K562 (cell line): ENCODE measurements at regions not wholly inside any gene's neighbourhood (a gene's known extent, or its start where the extent isn't known, plus 50 kb on each side); places are given as distances from the start of the nearest gene placed in this dataset.

Source experiments
- ATAC-seq: fragments of 200-7000 bp; cut with Tn5 transposase; 3 replicates; pipeline ENCODE4 v1.9.1; 2020; ENCODE audit warnings: moderate library complexity
- BruUV-seq: library from RNA; stranded (reverse); fragments of 400-500 nt; replicated peaks from 2 replicates; lab custom pipeline; 2021; lab: Mats Ljungman, UMichigan
- CTCF ChIA-PET: fragments of 300-600 bp; formaldehyde crosslinking; extraction: SDS; loops from one replicate; lab custom pipeline; 2021; ENCODE audit warnings: low intra/inter-chr PET ratio; lab: Yijun Ruan, JAX
- POLR2A ChIA-PET: fragments of 300-600, 350-650 bp; sonication (Branson Sonifier 250); formaldehyde crosslinking; extraction: SDS; loops from one replicate; lab custom pipeline; 2021; ENCODE audit warnings: antibody characterized with exemption, inconsistent platforms; lab: Yijun Ruan, JAX
- DNase-seq, 4 experiments: peaks; one replicate each; pipeline versions ENCODE4 v3.0.0 to v3.0.0-alpha.2; 2011 to 2018; ENCODE audit warnings: low spot score in 3 of 4, mixed read lengths in 3 of 4; ENCODE audit errors: extremely low read depth in 1 of 4
- FAIRE-seq: peaks from 2 replicates; lab custom pipeline; 2011; peaks lifted over from hg19 to GRCh38; lab: Jason Lieb, UNC
- H2AFZ ChIP-seq: 2 replicates; pipeline ENCODE4 v1.6.0; 2011; ENCODE audit warnings: low read depth, low read length, control low read depth, inconsistent platforms
- H3K27ac ChIP-seq: fragments of 200-600 bp; 3 replicates; pipeline ENCODE4 v1.8.0; 2011; ENCODE audit warnings: low read depth, mild to moderate bottlenecking, control low read depth, inconsistent platforms, low read length, moderate library complexity, mixed read lengths; ENCODE audit errors: extremely low read depth
- H3K27me3 ChIP-seq, 2 experiments: fragments of 300-600 bp in 1 of 2; 2 replicates in 1 of 2; 3 replicates in 1 of 2; pipeline versions ENCODE4 v1.6.0 to v1.8.0; 2011; ENCODE audit warnings: inconsistent platforms in 2 of 2, low read length in 2 of 2, mild to moderate bottlenecking in 1 of 2, mixed read lengths in 1 of 2, moderate library complexity in 1 of 2; ENCODE audit not compliant: control insufficient read depth in 2 of 2, insufficient read depth in 2 of 2
- H3K36me3 ChIP-seq: fragments of 300-600 bp; 3 replicates; pipeline ENCODE4 v1.8.0; 2011; ENCODE audit warnings: mild to moderate bottlenecking, low read length, inconsistent platforms; ENCODE audit not compliant: control insufficient read depth, insufficient read depth
- H3K4me1 ChIP-seq, 2 experiments: fragments of 200-600 bp in 1 of 2; replicated peaks in 1 of 2; 2 replicates in 1 of 2; 3 replicates in 1 of 2; pipeline versions ENCODE4 v1.5.1 to v1.8.0; 2011; ENCODE audit warnings: inconsistent platforms in 2 of 2, low read length in 2 of 2, mild to moderate bottlenecking in 1 of 2, mixed read lengths in 1 of 2, moderate library complexity in 1 of 2; ENCODE audit not compliant: control insufficient read depth in 2 of 2, insufficient read depth in 2 of 2
- H3K4me2 ChIP-seq: 2 replicates; pipeline ENCODE4 v1.6.1; 2011; ENCODE audit warnings: low read length, control low read depth, inconsistent platforms, mixed read lengths; ENCODE audit not compliant: insufficient read depth
- H3K4me3 ChIP-seq: fragments of 200-600 bp; sonication (generic), shearing (Covaris generic); 2 replicates; pipeline ENCODE4 v1.5.1; 2016; ENCODE audit warnings: control low read depth, inconsistent platforms
- H3K79me2 ChIP-seq: fragments of 200-600 bp; 3 replicates; pipeline ENCODE4 v1.8.0; 2011; ENCODE audit warnings: low read length, inconsistent platforms; ENCODE audit not compliant: control insufficient read depth, insufficient read depth
- H3K9ac ChIP-seq, 2 experiments: 2 replicates each; pipeline versions ENCODE4 v1.6.0 to v1.6.1; 2011; ENCODE audit warnings: low read depth in 2 of 2, low read length in 2 of 2, control low read depth in 1 of 2, inconsistent platforms in 1 of 2, mild to moderate bottlenecking in 1 of 2, mixed read lengths in 1 of 2; ENCODE audit not compliant: insufficient read depth in 1 of 2
- H3K9me1 ChIP-seq: one replicate; pipeline ENCODE4 v1.6.0; 2011; ENCODE audit warnings: inconsistent platforms, mild to moderate bottlenecking, low read length, moderate library complexity; ENCODE audit not compliant: control insufficient read depth, insufficient read depth
- H3K9me3 ChIP-seq: replicated peaks from 2 replicates; pipeline ENCODE4 v1.5.1; 2011; ENCODE audit warnings: low read depth, low read length, inconsistent platforms; ENCODE audit not compliant: control insufficient read depth, insufficient read depth
- H4K20me1 ChIP-seq: replicated peaks from 2 replicates; pipeline ENCODE4 v1.6.1; 2011; ENCODE audit warnings: low read length, inconsistent platforms, mixed read lengths; ENCODE audit not compliant: control insufficient read depth, insufficient read depth
- ATF3 ChIP-seq, 2 experiments: fragments of 450-650 bp in 1 of 2; sonication (generic) in 1 of 2; formaldehyde crosslinking in 1 of 2; IDR thresholded peaks in 1 of 2; conservative IDR thresholded peaks in 1 of 2; 2 replicates each; pipeline versions ENCODE4 v1.6.1 to v1.8.1; 2016 to 2023; ENCODE audit warnings: mild to moderate bottlenecking in 2 of 2, moderate library complexity in 2 of 2, inconsistent platforms in 1 of 2, missing genetic modification reagents in 1 of 2
- E4F1 ChIP-seq: fragments of 250-450 bp; sonication (Bioruptor Pico); IDR thresholded peaks from 2 replicates; pipeline ENCODE4 v1.5.0; 2021; ENCODE audit warnings: mild to moderate bottlenecking, borderline replicate concordance
- ELK3 ChIP-seq: fragments of 450-650 bp; formaldehyde crosslinking; IDR thresholded peaks from 2 replicates; pipeline ENCODE4 v1.4.0; 2020; ENCODE audit warnings: mild to moderate bottlenecking
- EP300 ChIP-seq: IDR thresholded peaks from 2 replicates; pipeline ENCODE4 v1.6.1; 2012; ENCODE audit warnings: low read length, improper control_type of control experiment
- HCFC1 ChIP-seq: IDR thresholded peaks from 2 replicates; pipeline ENCODE4 v1.6.1; 2012; ENCODE audit warnings: low read depth, low read length, improper control_type of control experiment
- JUND ChIP-seq, 2 experiments: IDR thresholded peaks; 2 replicates in 1 of 2; 3 replicates in 1 of 2; pipeline ENCODE4 v1.6.1; 2011; ENCODE audit warnings: borderline replicate concordance in 2 of 2, low read depth in 2 of 2, low read length in 2 of 2, improper control_type of control experiment in 1 of 2, missing biosample characterization in 1 of 2, missing genetic modification characterization in 1 of 2, missing genetic modification reagents in 1 of 2
- KDM1A ChIP-seq, 2 experiments: fragments of 450-650 bp; IDR thresholded peaks; 2 replicates each; pipeline ENCODE4 v1.6.1; 2016; ENCODE audit warnings: mild to moderate bottlenecking in 2 of 2
- PHF20 ChIP-seq: fragments of 450-650 bp; IDR thresholded peaks from 2 replicates; pipeline ENCODE4 v1.6.1; 2018; ENCODE audit not compliant: partially characterized antibody
- TFAP4 ChIP-seq: sonication (generic); formaldehyde crosslinking; IDR thresholded peaks from 2 replicates; pipeline ENCODE4 v1.8.0; 2022; ENCODE audit warnings: missing genetic modification reagents, mild to moderate bottlenecking, moderate library complexity, borderline replicate concordance
- ZFP30 ChIP-seq: fragments of 250-450 bp; sonication (Bioruptor Pico); IDR thresholded peaks from 2 replicates; pipeline ENCODE4 v1.8.0; 2022; ENCODE audit warnings: moderate library complexity, mild to moderate bottlenecking, inconsistent platforms, borderline replicate concordance
- WGBS: fragments of 100-300 bp; shearing (Covaris generic); methylation state at CpG from one replicate; pipeline ENCODE4 v1.1.6; 2016; ENCODE audit warnings: low coverage, mixed read lengths; ENCODE audit not compliant: insufficient coverage; ENCODE audit errors: missing lambda C conversion rate; 5-methylcytosine and 5-hydroxymethylcytosine counted together
- in situ Hi-C: fragments of 300-500 bp; cut with MboI; formaldehyde crosslinking; loops from 4 replicates; pipeline ENCODE4 v1.15.0; 2018; ENCODE audit warnings: inconsistent platforms, mixed read lengths
- intact Hi-C: fragments of 100-400 bp; cut with micrococcal nuclease; formaldehyde crosslinking; loops from 2 replicates; pipeline ENCODE4 v1.14.2; 2022
- TF ChIP-seq, protein P1 (sequence below): fragments of 450-650 bp; formaldehyde crosslinking; IDR thresholded peaks from 2 replicates; pipeline ENCODE4 v1.4.0; 2022; ENCODE audit warnings: missing genetic modification characterization
- TF ChIP-seq, protein P2 (sequence below): fragments of 450-650 bp; formaldehyde crosslinking; IDR thresholded peaks from 2 replicates; pipeline ENCODE4 v1.4.0; 2020; ENCODE audit warnings: mild to moderate bottlenecking, mixed read lengths

GRCh38 chr6:37576336-37576737 lies 76.6 kb upstream of the CCDC167 start:
- Histone ChIP-seq H3K36me3 (no peaks in the 10 kb centered on the region), H2AFZ (no peak overlapping the region), H3K4me1 (peaks cover 0 to 7% of the 10 kb centered on the region in 2 experiments; a peak in 2 of 5 replicates), H3K27me3 (peaks cover 49 to 64% of the 10 kb centered on the region in 2 experiments), H3K9me1 (no peaks in the 10 kb centered on the region), H3K4me3 (no peak overlapping the region), H4K20me1 (peaks cover 15% of the 10 kb centered on the region), H3K27ac (no peak overlapping the region), H3K9ac (no peak overlapping the region), H3K4me2 (no peak overlapping the region), H3K9me3 (no peaks in the 10 kb centered on the region), H3K79me2 (no peaks in the 10 kb centered on the region)
- FAIRE-seq (peak; percentile 62), DNase-seq (peak in 1 of 4 experiments; percentile 23), ATAC-seq (no peak)
- 12% methylated on average over 7 of the region's 7 CpGs for WGBS
- CTCF ChIA-PET: no interaction called here
- no TSS peak for BruUV-seq
- POLR2A ChIA-PET: interaction anchor here (3.1 kb wide), 1 partner anchor 11 kb away, joined by 14 read pairs; no protein-coding TSS in a partner anchor
- in situ Hi-C loops: no loop called here
- intact Hi-C loops: no loop called here
- no peak for TF ChIP-seq ZFP30 (CRISPR knock-in tag)
- peak in 1 of 2 experiments; percentile 64; a peak in 1 of 4 replicates for TF ChIP-seq KDM1A (IDR thresholded peaks at IDR 0.05)
- peak; percentile 22; the same call in 1 of the 2 replicates for TF ChIP-seq JUND (IDR thresholded peaks at IDR 0.05; ENCODE audit: borderline replicate concordance, low read depth, low read length)
- TF ChIP-seq JUND (tag; IDR thresholded peaks at IDR 0.05; ENCODE audit: borderline replicate concordance, low read depth, low read length): no peak; the same call in 2 of the 3 replicates
- TF ChIP-seq TFAP4: 0 out of 2 replicates have a peak, but pooled peaks have one; percentile 35
- peak; percentile 52 for TF ChIP-seq ATF3 (IDR thresholded peaks at IDR 0.05)
- TF ChIP-seq ATF3 (CRISPR knock-in tag; conservative IDR thresholded peaks at IDR 0.05): no peak
- no peak for TF ChIP-seq HCFC1
- no peak for TF ChIP-seq EP300
- TF ChIP-seq, protein P1, sequence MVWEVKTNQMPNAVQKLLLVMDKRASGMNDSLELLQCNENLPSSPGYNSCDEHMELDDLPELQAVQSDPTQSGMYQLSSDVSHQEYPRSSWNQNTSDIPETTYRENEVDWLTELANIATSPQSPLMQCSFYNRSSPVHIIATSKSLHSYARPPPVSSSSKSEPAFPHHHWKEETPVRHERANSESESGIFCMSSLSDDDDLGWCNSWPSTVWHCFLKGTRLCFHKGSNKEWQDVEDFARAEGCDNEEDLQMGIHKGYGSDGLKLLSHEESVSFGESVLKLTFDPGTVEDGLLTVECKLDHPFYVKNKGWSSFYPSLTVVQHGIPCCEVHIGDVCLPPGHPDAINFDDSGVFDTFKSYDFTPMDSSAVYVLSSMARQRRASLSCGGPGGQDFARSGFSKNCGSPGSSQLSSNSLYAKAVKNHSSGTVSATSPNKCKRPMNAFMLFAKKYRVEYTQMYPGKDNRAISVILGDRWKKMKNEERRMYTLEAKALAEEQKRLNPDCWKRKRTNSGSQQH: peak; percentile 41; the same call in 1 of the 2 replicates
- peak; percentile 17 for TF ChIP-seq PHF20
- TF ChIP-seq, protein P2, sequence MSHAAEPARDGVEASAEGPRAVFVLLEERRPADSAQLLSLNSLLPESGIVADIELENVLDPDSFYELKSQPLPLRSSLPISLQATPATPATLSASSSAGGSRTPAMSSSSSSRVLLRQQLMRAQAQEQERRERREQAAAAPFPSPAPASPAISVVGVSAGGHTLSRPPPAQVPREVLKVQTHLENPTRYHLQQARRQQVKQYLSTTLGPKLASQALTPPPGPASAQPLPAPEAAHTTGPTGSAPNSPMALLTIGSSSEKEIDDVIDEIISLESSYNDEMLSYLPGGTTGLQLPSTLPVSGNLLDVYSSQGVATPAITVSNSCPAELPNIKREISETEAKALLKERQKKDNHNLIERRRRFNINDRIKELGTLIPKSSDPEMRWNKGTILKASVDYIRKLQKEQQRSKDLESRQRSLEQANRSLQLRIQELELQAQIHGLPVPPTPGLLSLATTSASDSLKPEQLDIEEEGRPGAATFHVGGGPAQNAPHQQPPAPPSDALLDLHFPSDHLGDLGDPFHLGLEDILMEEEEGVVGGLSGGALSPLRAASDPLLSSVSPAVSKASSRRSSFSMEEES: no peak
- TF ChIP-seq E4F1 (CRISPR knock-in tag): no peak
- no peak for TF ChIP-seq ELK3 (CRISPR knock-in tag)
